IMR-90 (cell line): ENCODE measurements at regions not wholly inside any gene's neighbourhood (a gene's known extent, or its start where the extent isn't known, plus 50 kb on each side); places are given as distances from the start of the nearest gene placed in this dataset.

ENCODE experiments used
- ATAC-seq: fragments of 200-7000 bp; cut with Tn5 transposase; 2 replicates; pipeline ENCODE4 v1.9.1; 2020; ENCODE audit warnings: low read depth, mild to moderate bottlenecking, moderate library complexity
- BruUV-seq: library from RNA; stranded (reverse); fragments of 400-500 nt; replicated peaks from 2 replicates; lab custom pipeline; 2021; lab: Mats Ljungman, UMichigan
- CTCF ChIA-PET: fragments of 300-600 bp; formaldehyde crosslinking; extraction: SDS; loops from one replicate; lab custom pipeline; 2021; ENCODE audit warnings: antibody characterized with exemption; lab: Yijun Ruan, JAX
- POLR2A ChIA-PET: fragments of 300-600 bp; sonication (Branson Sonifier 250); formaldehyde crosslinking; loops from one replicate; lab custom pipeline; 2022; ENCODE audit warnings: antibody characterized with exemption; ENCODE audit not compliant: unreplicated experiment; lab: Charles Lee
- DNase-seq: peaks from one replicate; pipeline ENCODE4 v3.0.0; 2013
- H2AFZ ChIP-seq: replicated peaks from 2 replicates; pipeline ENCODE3; 2013; ENCODE audit warnings: low read length, mild to moderate bottlenecking; ENCODE audit not compliant: poor library complexity
- H2AK5ac ChIP-seq: 2 replicates; pipeline ENCODE4 v1.6.1; 2013; ENCODE audit warnings: low read depth, low read length, inconsistent platforms
- H2AK9ac ChIP-seq: replicated peaks from 2 replicates; pipeline ENCODE3; 2013; ENCODE audit warnings: mild to moderate bottlenecking, low read depth, low read length, moderate library complexity; ENCODE audit not compliant: poor library complexity
- H2BK120ac ChIP-seq: 2 replicates; pipeline ENCODE4 v1.6.1; 2013; ENCODE audit warnings: low read depth, low read length, inconsistent platforms
- H2BK15ac ChIP-seq: 3 replicates; pipeline ENCODE4 v1.6.1; 2013; ENCODE audit warnings: low read depth, low read length, inconsistent platforms
- H2BK20ac ChIP-seq: 2 replicates; pipeline ENCODE4 v1.6.1; 2013; ENCODE audit warnings: low read depth, mild to moderate bottlenecking, inconsistent platforms, low read length, moderate library complexity
- H2BK5ac ChIP-seq: 2 replicates; pipeline ENCODE4 v1.6.1; 2013; ENCODE audit warnings: mild to moderate bottlenecking, low read depth, low read length, inconsistent platforms; ENCODE audit not compliant: poor library complexity, severe bottlenecking
- H3K14ac ChIP-seq: replicated peaks from 2 replicates; pipeline ENCODE4 v1.6.1; 2013; ENCODE audit warnings: low read depth, low read length, inconsistent platforms
- H3K18ac ChIP-seq: 2 replicates; pipeline ENCODE4 v1.6.1; 2013; ENCODE audit warnings: low read depth, low read length, control low read depth
- H3K23ac ChIP-seq: 2 replicates; pipeline ENCODE4 v1.6.1; 2013; ENCODE audit warnings: low read depth, low read length, inconsistent platforms
- H3K27ac ChIP-seq: 2 replicates; pipeline ENCODE4 v1.5.1; 2013; ENCODE audit warnings: mild to moderate bottlenecking, control low read depth, low read length; ENCODE audit not compliant: insufficient read depth
- H3K27me3 ChIP-seq: 2 replicates; pipeline ENCODE4 v1.6.1; 2013; ENCODE audit warnings: low read length; ENCODE audit not compliant: control insufficient read depth, insufficient read depth
- H3K36me3 ChIP-seq: 2 replicates; pipeline ENCODE4 v1.6.1; 2013; ENCODE audit warnings: low read length, mixed read lengths; ENCODE audit not compliant: control insufficient read depth, insufficient read depth
- H3K4ac ChIP-seq: 2 replicates; pipeline ENCODE4 v1.6.1; 2013; ENCODE audit warnings: low read depth, low read length, inconsistent platforms
- H3K4me1 ChIP-seq: 2 replicates; pipeline ENCODE4 v1.6.1; 2013; ENCODE audit warnings: low read length, mixed read lengths; ENCODE audit not compliant: control insufficient read depth, insufficient read depth
- H3K4me2 ChIP-seq: 2 replicates; pipeline ENCODE4 v1.6.1; 2013; ENCODE audit warnings: low read depth, mild to moderate bottlenecking, control low read depth, low read length, moderate library complexity
- H3K4me3 ChIP-seq: 2 replicates; pipeline ENCODE4 v1.5.1; 2013; ENCODE audit warnings: low read depth, mild to moderate bottlenecking, control low read depth, low read length, moderate library complexity; ENCODE audit not compliant: insufficient read depth
- H3K56ac ChIP-seq: 2 replicates; pipeline ENCODE4 v1.6.1; 2013; ENCODE audit warnings: low read length, inconsistent platforms; ENCODE audit not compliant: insufficient read depth; ENCODE audit errors: extremely low read depth
- H3K79me1 ChIP-seq, 2 experiments: 2 replicates each; pipeline ENCODE4 v1.6.1; 2013; ENCODE audit warnings: low read length in 2 of 2, inconsistent platforms in 1 of 2, low read depth in 1 of 2
- H3K9ac ChIP-seq: 2 replicates; pipeline ENCODE4 v1.6.1; 2013; ENCODE audit warnings: low read depth, low read length, control low read depth
- H3K9me1 ChIP-seq: 2 replicates; pipeline ENCODE4 v1.6.1; 2013; ENCODE audit warnings: low read length, inconsistent platforms; ENCODE audit not compliant: insufficient read depth
- H3K9me3 ChIP-seq: 2 replicates; pipeline ENCODE4 v1.6.1; 2013; ENCODE audit warnings: low read length; ENCODE audit not compliant: control insufficient read depth, insufficient read depth
- H4K20me1 ChIP-seq: 2 replicates; pipeline ENCODE4 v1.6.1; 2013; ENCODE audit warnings: low read length, inconsistent platforms; ENCODE audit not compliant: insufficient read depth
- H4K5ac ChIP-seq: 2 replicates; pipeline ENCODE4 v1.6.1; 2013; ENCODE audit warnings: mild to moderate bottlenecking, low read depth, low read length, control low read depth
- H4K8ac ChIP-seq, 2 experiments: 2 replicates each; pipeline ENCODE4 v1.6.1; 2013; ENCODE audit warnings: low read depth in 2 of 2, low read length in 2 of 2, control low read depth in 1 of 2, inconsistent platforms in 1 of 2
- H4K91ac ChIP-seq: 2 replicates; pipeline ENCODE4 v1.6.1; 2013; ENCODE audit warnings: low read depth, low read length, inconsistent platforms; ENCODE audit not compliant: insufficient read depth
- BHLHE40 ChIP-seq: fragments of 150-350 bp; IDR thresholded peaks from 2 replicates; pipeline ENCODE4 v1.6.1; 2016; ENCODE audit warnings: mild to moderate bottlenecking, low read depth, low read length
- CEBPB ChIP-seq: IDR thresholded peaks from 2 replicates; pipeline ENCODE4 v1.6.1; 2012; ENCODE audit warnings: low read depth, low read length, improper control_type of control experiment
- CHD1 ChIP-seq: IDR thresholded peaks from 2 replicates; pipeline ENCODE4 v1.6.1; 2012; ENCODE audit warnings: low read depth, low read length, improper control_type of control experiment
- CTCF ChIP-seq: conservative IDR thresholded peaks from 2 replicates; pipeline ENCODE4 v1.5.1; 2012; ENCODE audit warnings: mild to moderate bottlenecking, low read depth, low read length, improper control_type of control experiment
- ELK1 ChIP-seq: fragments of 150-350 bp; IDR thresholded peaks from 2 replicates; pipeline ENCODE4 v1.6.1; 2016; ENCODE audit warnings: low read depth, mild to moderate bottlenecking, low read length, moderate library complexity, borderline replicate concordance
- FOS ChIP-seq: fragments of 150-350 bp; IDR thresholded peaks from 2 replicates; pipeline ENCODE4 v1.6.1; 2016; ENCODE audit warnings: low read depth, low read length
- MAFK ChIP-seq: IDR thresholded peaks from 2 replicates; pipeline ENCODE4 v1.6.1; 2012; ENCODE audit warnings: low read depth, low read length, improper control_type of control experiment
- MAZ ChIP-seq: IDR thresholded peaks from 2 replicates; pipeline ENCODE4 v1.6.1; 2012; ENCODE audit warnings: low read depth, mild to moderate bottlenecking, low read length, improper control_type of control experiment, moderate library complexity, borderline replicate concordance
- NFE2L2 ChIP-seq: fragments of 150-350 bp; IDR thresholded peaks from 2 replicates; pipeline ENCODE4 v1.6.1; 2016; ENCODE audit warnings: low read depth, mild to moderate bottlenecking, low read length
- POLR2A ChIP-seq: IDR thresholded peaks from 2 replicates; pipeline ENCODE4 v1.6.1; 2012; ENCODE audit warnings: mild to moderate bottlenecking, low read depth, low read length
- RCOR1 ChIP-seq: IDR thresholded peaks from 2 replicates; pipeline ENCODE4 v1.6.1; 2012; ENCODE audit warnings: mild to moderate bottlenecking, low read length, improper control_type of control experiment; ENCODE audit not compliant: insufficient replicate concordance
- RFX5 ChIP-seq: IDR thresholded peaks from 2 replicates; pipeline ENCODE4 v1.8.0; 2012; ENCODE audit warnings: low read depth, mild to moderate bottlenecking, low read length, moderate library complexity
- SMC3 ChIP-seq: fragments of 150-350 bp; IDR thresholded peaks from 2 replicates; pipeline ENCODE4 v1.6.1; 2016; ENCODE audit warnings: low read depth, mild to moderate bottlenecking, antibody characterized with exemption, low read length, moderate library complexity
- whole genome bisulfite sequencing, 2 experiments: methylation state at CpG; one replicate each; pipeline versions ENCODE4 v1.1.5 to v1.1.7; 2013; ENCODE audit warnings: missing lambda C conversion rate in 2 of 2; ENCODE audit not compliant: insufficient read length in 1 of 2; ENCODE audit errors: extremely low coverage in 2 of 2; 5-methylcytosine and 5-hydroxymethylcytosine counted together
- dilution Hi-C: fragments of 300-500 bp; cut with HindIII; formaldehyde crosslinking; loops from one replicate; pipeline ENCODE4 v1.14.3; 2018; ENCODE audit warnings: low sequenced_read_pairs; ENCODE audit not compliant: unreplicated experiment
- in situ Hi-C: fragments of 300-500 bp; cut with MboI; formaldehyde crosslinking; loops from 3 replicates; pipeline ENCODE4 v1.14.3; 2019; ENCODE audit warnings: low sequenced_read_pairs, inconsistent platforms, mixed read lengths
- intact Hi-C: fragments of 100-400 bp; cut with micrococcal nuclease; formaldehyde crosslinking; loops from 2 replicates; pipeline ENCODE4 v1.10.0; 2022
- TF ChIP-seq, protein P1 (sequence below): fragments of 150-350 bp; IDR thresholded peaks from 2 replicates; pipeline ENCODE4 v1.6.1; 2017; ENCODE audit warnings: mild to moderate bottlenecking, antibody characterized with exemption, low read length, low read depth

- POLR2A ChIA-PET: interaction anchor here (0.5 kb wide), 1 partner anchor 43 kb away, joined by 6 read pairs; no protein-coding TSS in a partner anchor
- in situ Hi-C loops (loop anchor here (5.0 kb wide), 1 partner anchor 75 kb away; no protein-coding TSS in a partner anchor), dilution Hi-C loops (no loop called here)
- no peak for TF ChIP-seq MAZ
- no peak for TF ChIP-seq MAFK
- TF ChIP-seq RCOR1: no peak
- no peak for TF ChIP-seq NFE2L2
- no peak for TF ChIP-seq CTCF
- no peak for TF ChIP-seq FOS
- no peak for TF ChIP-seq ELK1
- TF ChIP-seq CHD1: no peak
- no peak for TF ChIP-seq CEBPB
- TF ChIP-seq SMC3: no peak
- no peak for TF ChIP-seq POLR2A
- TF ChIP-seq, protein P1, sequence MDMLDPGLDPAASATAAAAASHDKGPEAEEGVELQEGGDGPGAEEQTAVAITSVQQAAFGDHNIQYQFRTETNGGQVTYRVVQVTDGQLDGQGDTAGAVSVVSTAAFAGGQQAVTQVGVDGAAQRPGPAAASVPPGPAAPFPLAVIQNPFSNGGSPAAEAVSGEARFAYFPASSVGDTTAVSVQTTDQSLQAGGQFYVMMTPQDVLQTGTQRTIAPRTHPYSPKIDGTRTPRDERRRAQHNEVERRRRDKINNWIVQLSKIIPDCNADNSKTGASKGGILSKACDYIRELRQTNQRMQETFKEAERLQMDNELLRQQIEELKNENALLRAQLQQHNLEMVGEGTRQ: no peak
- no peak for TF ChIP-seq RFX5
- TF ChIP-seq BHLHE40: no peak
Observed at GRCh38 chr2:234631646-234632514, 135.0 kb upstream of the ARL4C start.

More at GRCh38 chr2:234631646-234632514, 135.0 kb upstream of the ARL4C start:
- peak overlapping the region; percentile 93 for H2BK120ac ChIP-seq
- intact Hi-C loops: loop anchor here (2.0 to 5.0 kb wide), 5 partner anchors 67 to 475 kb away; no protein-coding TSS in a partner anchor
- peak overlapping the region; percentile 35 for H3K14ac ChIP-seq
- H3K36me3 ChIP-seq: no peaks in the 10 kb centered on the region
- H3K9me3 ChIP-seq: no peaks in the 10 kb centered on the region
- peak overlapping the region; percentile 88 for H4K5ac ChIP-seq
- peak overlapping the region; percentile 86 for H2AK5ac ChIP-seq
- H2BK5ac ChIP-seq: peak overlapping the region; percentile 90
- CTCF ChIA-PET: interaction anchor here (0.6 to 1.4 kb wide), 4 partner anchors 48 to 475 kb away, joined by 3 read pairs; no protein-coding TSS in a partner anchor
- peak overlapping the region; percentile 75 for H3K23ac ChIP-seq
- no peaks in the 10 kb centered on the region for H4K20me1 ChIP-seq
- H2BK15ac ChIP-seq: peak overlapping the region; percentile 72
- H3K4me3 ChIP-seq: no peak overlapping the region
- H3K79me1 ChIP-seq: 0 out of 4 replicates have a peak, but pooled peaks cover 0 to 7% of the 10 kb centered on the region in 2 experiments
- H3K27me3 ChIP-seq: no peaks in the 10 kb centered on the region
- H3K27ac ChIP-seq: peak overlapping the region; percentile 97
- peak overlapping the region; percentile 51 for H3K9ac ChIP-seq
- ATAC-seq (no peak), DNase-seq (no peak)
- peak overlapping the region; percentile 90 for H4K91ac ChIP-seq
- H4K8ac ChIP-seq: peak overlapping the region; percentile 42 to 85
- peak overlapping the region; percentile 96 for H2BK20ac ChIP-seq
- peaks cover 11% of the 10 kb centered on the region for H3K9me1 ChIP-seq
- H3K4ac ChIP-seq: peak overlapping the region; percentile 90
- peak overlapping the region; percentile 72 for H3K4me2 ChIP-seq
- 81% methylated on average over 5 of the region's 13 CpGs; no CpG with 5 or more reads in 1 of the 2 experiments for WGBS, 2 experiments
- BruUV-seq: no TSS peak
- peak overlapping the region; percentile 69 for H2AK9ac ChIP-seq
- H3K18ac ChIP-seq: peak overlapping the region; percentile 98
- H2AFZ ChIP-seq: peak overlapping the region; percentile 70
- peak overlapping the region; percentile 87 for H3K56ac ChIP-seq
- H3K4me1 ChIP-seq: peaks cover 33% of the 10 kb centered on the region
